ENCODE measurements at regions not wholly inside any gene's neighbourhood (a gene's known extent, or its start where the extent isn't known, plus 50 kb on each side); places are given as distances from the start of the nearest gene placed in this dataset.

- TF ChIP-seq, protein P1, sequence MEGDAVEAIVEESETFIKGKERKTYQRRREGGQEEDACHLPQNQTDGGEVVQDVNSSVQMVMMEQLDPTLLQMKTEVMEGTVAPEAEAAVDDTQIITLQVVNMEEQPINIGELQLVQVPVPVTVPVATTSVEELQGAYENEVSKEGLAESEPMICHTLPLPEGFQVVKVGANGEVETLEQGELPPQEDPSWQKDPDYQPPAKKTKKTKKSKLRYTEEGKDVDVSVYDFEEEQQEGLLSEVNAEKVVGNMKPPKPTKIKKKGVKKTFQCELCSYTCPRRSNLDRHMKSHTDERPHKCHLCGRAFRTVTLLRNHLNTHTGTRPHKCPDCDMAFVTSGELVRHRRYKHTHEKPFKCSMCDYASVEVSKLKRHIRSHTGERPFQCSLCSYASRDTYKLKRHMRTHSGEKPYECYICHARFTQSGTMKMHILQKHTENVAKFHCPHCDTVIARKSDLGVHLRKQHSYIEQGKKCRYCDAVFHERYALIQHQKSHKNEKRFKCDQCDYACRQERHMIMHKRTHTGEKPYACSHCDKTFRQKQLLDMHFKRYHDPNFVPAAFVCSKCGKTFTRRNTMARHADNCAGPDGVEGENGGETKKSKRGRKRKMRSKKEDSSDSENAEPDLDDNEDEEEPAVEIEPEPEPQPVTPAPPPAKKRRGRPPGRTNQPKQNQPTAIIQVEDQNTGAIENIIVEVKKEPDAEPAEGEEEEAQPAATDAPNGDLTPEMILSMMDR (IDR thresholded peaks at IDR 0.05): no peak
- TF ChIP-seq POLR2A (IDR thresholded peaks at IDR 0.05): no peak
These were observed 202.5 kb downstream of the TUSC7 start for GRCh38 chr3:116912116-116912515.
